Endothelial cell of umbilical vein (primary cell): ENCODE measurements at regions not wholly inside any gene's neighbourhood (a gene's known extent, or its start where the extent isn't known, plus 50 kb on each side); places are given as distances from the start of the nearest gene placed in this dataset.

ENCODE experiments used
- BruUV-seq: library from RNA; stranded (reverse); fragments of 400-500 nt; replicated peaks from 2 replicates; lab custom pipeline; 2021; lab: Mats Ljungman, UMichigan
- CTCF ChIA-PET: fragments of 300-600, 350-600 bp; sonication (Branson Sonifier 250); formaldehyde crosslinking; loops from one replicate; lab custom pipeline; 2021; ENCODE audit warnings: antibody characterized with exemption, inconsistent platforms; lab: Charles Lee
- POLR2A ChIA-PET: fragments of 300-600, 350-600 bp; sonication (Branson Sonifier 250); formaldehyde crosslinking; loops from one replicate; lab custom pipeline; 2021; ENCODE audit warnings: antibody characterized with exemption, inconsistent platforms; lab: Charles Lee
- DNase-seq: peaks from one replicate; pipeline ENCODE4 v3.0.0-alpha.2; 2011; ENCODE audit warnings: low read depth, low spot score
- FAIRE-seq: peaks from 2 replicates; lab custom pipeline; 2011; peaks lifted over from hg19 to GRCh38; lab: Jason Lieb, UNC
- H2AFZ ChIP-seq: 2 replicates; pipeline ENCODE4 v1.6.0; 2012; ENCODE audit warnings: low read depth, low read length, control low read depth, inconsistent platforms
- H3K27ac ChIP-seq: 2 replicates; pipeline ENCODE4 v1.5.1; 2011; ENCODE audit warnings: low read depth, mild to moderate bottlenecking, control low read depth, low read length, moderate library complexity; ENCODE audit not compliant: insufficient read depth
- H3K27me3 ChIP-seq, 2 experiments: 2 replicates each; pipeline versions ENCODE4 v1.6.0 to v1.6.1; 2011; ENCODE audit warnings: low read length in 2 of 2, mixed read lengths in 1 of 2; ENCODE audit not compliant: control insufficient read depth in 2 of 2, insufficient read depth in 2 of 2
- H3K36me3 ChIP-seq, 2 experiments: 2 replicates in 1 of 2; 3 replicates in 1 of 2; pipeline ENCODE4 v1.5.1; 2011; ENCODE audit warnings: low read length in 2 of 2, mild to moderate bottlenecking in 1 of 2, moderate library complexity in 1 of 2; ENCODE audit not compliant: control insufficient read depth in 2 of 2, insufficient read depth in 2 of 2; ENCODE audit errors: extremely low read depth in 1 of 2
- H3K4me1 ChIP-seq: 3 replicates; pipeline ENCODE4 v1.5.1; 2011; ENCODE audit warnings: mild to moderate bottlenecking, low read length; ENCODE audit not compliant: control insufficient read depth, insufficient read depth; ENCODE audit errors: extremely low read depth
- H3K4me2 ChIP-seq: 2 replicates; pipeline ENCODE4 v1.6.1; 2011; ENCODE audit warnings: low read length, control low read depth, mixed read lengths; ENCODE audit not compliant: insufficient read depth
- H3K4me3 ChIP-seq, 3 experiments: fragments of 200-600 bp in 1 of 3; sonication (generic), shearing (Covaris generic) in 1 of 3; replicated peaks in 1 of 3; 2 replicates each; pipeline ENCODE4 v1.5.1; 2011 to 2016; ENCODE audit warnings: control low read depth in 3 of 3, low read length in 3 of 3, mild to moderate bottlenecking in 2 of 3, inconsistent platforms in 1 of 3, low read depth in 1 of 3, moderate library complexity in 1 of 3; ENCODE audit not compliant: insufficient read depth in 1 of 3
- H3K79me2 ChIP-seq: 2 replicates; pipeline ENCODE4 v1.6.0; 2012; ENCODE audit warnings: low read length, inconsistent platforms; ENCODE audit not compliant: control insufficient read depth, insufficient read depth
- H3K9ac ChIP-seq: replicated peaks from 2 replicates; pipeline ENCODE3; 2011; ENCODE audit warnings: low read length, control low read depth; ENCODE audit not compliant: insufficient read depth; ENCODE audit errors: extremely low read depth
- H3K9me1 ChIP-seq: replicated peaks from 3 replicates; pipeline ENCODE4 v1.6.0; 2011; ENCODE audit warnings: mild to moderate bottlenecking, low read length; ENCODE audit not compliant: control insufficient read depth, insufficient read depth; ENCODE audit errors: extremely low read depth
- H3K9me3 ChIP-seq: replicated peaks from 2 replicates; pipeline ENCODE4 v1.5.1; 2012; ENCODE audit warnings: low read length, inconsistent platforms; ENCODE audit not compliant: control insufficient read depth, insufficient read depth
- H4K20me1 ChIP-seq: replicated peaks from 2 replicates; pipeline ENCODE3; 2011; ENCODE audit warnings: mild to moderate bottlenecking, low read length; ENCODE audit not compliant: control insufficient read depth, insufficient read depth; ENCODE audit errors: extremely low read depth
- CTCF ChIP-seq, 2 donors: IDR thresholded peaks; 1 replicate in 1 of 2; 2 replicates in 1 of 2; pipeline ENCODE4 v1.5.1; 2011; ENCODE audit warnings: low read length in 2 of 2, mild to moderate bottlenecking in 2 of 2, moderate library complexity in 2 of 2, control low read depth in 1 of 2, inconsistent platforms in 1 of 2, low read depth in 1 of 2; ENCODE audit not compliant: insufficient read depth in 1 of 2; ENCODE audit errors: extremely low read depth in 1 of 2
- EZH2 ChIP-seq: IDR thresholded peaks from 2 replicates; pipeline ENCODE4 v1.6.1; 2012; ENCODE audit warnings: borderline replicate concordance, low read depth, mild to moderate bottlenecking, moderate library complexity, low read length, inconsistent platforms; ENCODE audit not compliant: severe bottlenecking
- FOS ChIP-seq: IDR thresholded peaks from 2 replicates; pipeline ENCODE4 v1.6.1; 2011; ENCODE audit warnings: mild to moderate bottlenecking, low read length, moderate library complexity, borderline replicate concordance; ENCODE audit not compliant: insufficient read depth
- GATA2 ChIP-seq: IDR thresholded peaks from 2 replicates; pipeline ENCODE4 v1.7.0; 2011; ENCODE audit warnings: low read depth, mild to moderate bottlenecking, moderate library complexity, mixed read lengths, low read length; ENCODE audit not compliant: insufficient read length, insufficient read depth
- JUN ChIP-seq: IDR thresholded peaks from 2 replicates; pipeline ENCODE4 v1.6.1; 2011; ENCODE audit warnings: borderline replicate concordance, low read depth; ENCODE audit not compliant: insufficient read length, insufficient read depth
- MAX ChIP-seq: IDR thresholded peaks from 2 replicates; pipeline ENCODE4 v1.6.1; 2011; ENCODE audit not compliant: insufficient read depth, insufficient read length
- MYC ChIP-seq: IDR thresholded peaks from one replicate; pipeline ENCODE4 v1.6.1; 2011; ENCODE audit warnings: mild to moderate bottlenecking, low read depth, low read length
- POLR2A ChIP-seq: IDR thresholded peaks from 2 replicates; pipeline ENCODE4 v1.6.1; 2012; ENCODE audit warnings: low read depth, mild to moderate bottlenecking, control low read depth, low read length
- POLR2AphosphoS5 ChIP-seq: IDR thresholded peaks from 2 replicates; pipeline ENCODE4 v1.6.1; 2012; ENCODE audit warnings: low read depth, mild to moderate bottlenecking, control low read depth, low read length, moderate library complexity; ENCODE audit not compliant: insufficient read depth
- dilution Hi-C: fragments of 300-500 bp; cut with MboI; formaldehyde crosslinking; loops from one replicate; pipeline ENCODE4 v1.15.0; 2019; ENCODE audit warnings: low sequenced_read_pairs; ENCODE audit not compliant: extremely low pct_ligation_motif_present
- intact Hi-C: fragments of 100-400 bp; cut with micrococcal nuclease; formaldehyde crosslinking; loops from one replicate; pipeline ENCODE4 v1.10.0; 2022

GRCh38 chr12:13365748-13366366 is 169.3 kb downstream of the EMP1 start:
- FAIRE-seq, result no peak
- no peaks in the 10 kb centered on the region for H3K9me1 ChIP-seq

More at GRCh38 chr12:13365748-13366366, 169.3 kb downstream of the EMP1 start:
- H3K27ac ChIP-seq, result no peak overlapping the region
- no peaks in the 10 kb centered on the region for H3K27me3 ChIP-seq
- H3K4me1 ChIP-seq, result no peaks in the 10 kb centered on the region
- H2AFZ ChIP-seq, result no peak overlapping the region
- no peaks in the 10 kb centered on the region for H4K20me1 ChIP-seq
- H3K9ac ChIP-seq, result no peak overlapping the region
- no peak for TF ChIP-seq GATA2
- TF ChIP-seq EZH2, result no peak
- no peak for TF ChIP-seq CTCF (IDR thresholded peaks at IDR 0.05; ENCODE audit: extremely low read depth in 1 of 2, insufficient read depth in 1 of 2, low read depth in 1 of 2, low read length in 2 of 2)
- no peak for TF ChIP-seq POLR2A
- TF ChIP-seq POLR2AphosphoS5, result no peak
- no peak for TF ChIP-seq MAX
- TF ChIP-seq JUN, result no peak
- TF ChIP-seq MYC, result no peak
- no peak for TF ChIP-seq FOS
- ChIA-PET CTCF (interaction anchor here (1.4 kb wide), 1 partner anchor 17 kb away, joined by 3 read pairs; no protein-coding TSS in a partner anchor), POLR2A (no interaction called here)
- no TSS peak for BruUV-seq
- no peak for DNase-seq
- H3K4me3 ChIP-seq, result no peak overlapping the region
- no peaks in the 10 kb centered on the region for H3K79me2 ChIP-seq
- H3K36me3 ChIP-seq, result no peaks in the 10 kb centered on the region
- no peak overlapping the region for H3K4me2 ChIP-seq
- dilution Hi-C loops, result no loop called here
- intact Hi-C loops, result no loop called here
- H3K9me3 ChIP-seq, result no peaks in the 10 kb centered on the region
